ENCODE measurements at regions not wholly inside any gene's neighbourhood (a gene's known extent, or its start where the extent isn't known, plus 50 kb on each side); places are given as distances from the start of the nearest gene placed in this dataset.

- no peak for TF ChIP-seq CTCF (IDR thresholded peaks at IDR 0.05)
- no peak for TF ChIP-seq POLR2A (IDR thresholded peaks at IDR 0.05)
These were observed 214.5 kb downstream of the TEX29 start for GRCh38 chr13:111534751-111535522.

All from body of pancreas (tissue), 4 donors.